Fibroblast of upper back skin (primary cell): ENCODE measurements at regions not wholly inside any gene's neighbourhood (a gene's known extent, or its start where the extent isn't known, plus 50 kb on each side); places are given as distances from the start of the nearest gene placed in this dataset.

Experiments used
- DNase-seq: peaks from one replicate; pipeline ENCODE4 v3.0.0-alpha.2; 2013

DNA sequence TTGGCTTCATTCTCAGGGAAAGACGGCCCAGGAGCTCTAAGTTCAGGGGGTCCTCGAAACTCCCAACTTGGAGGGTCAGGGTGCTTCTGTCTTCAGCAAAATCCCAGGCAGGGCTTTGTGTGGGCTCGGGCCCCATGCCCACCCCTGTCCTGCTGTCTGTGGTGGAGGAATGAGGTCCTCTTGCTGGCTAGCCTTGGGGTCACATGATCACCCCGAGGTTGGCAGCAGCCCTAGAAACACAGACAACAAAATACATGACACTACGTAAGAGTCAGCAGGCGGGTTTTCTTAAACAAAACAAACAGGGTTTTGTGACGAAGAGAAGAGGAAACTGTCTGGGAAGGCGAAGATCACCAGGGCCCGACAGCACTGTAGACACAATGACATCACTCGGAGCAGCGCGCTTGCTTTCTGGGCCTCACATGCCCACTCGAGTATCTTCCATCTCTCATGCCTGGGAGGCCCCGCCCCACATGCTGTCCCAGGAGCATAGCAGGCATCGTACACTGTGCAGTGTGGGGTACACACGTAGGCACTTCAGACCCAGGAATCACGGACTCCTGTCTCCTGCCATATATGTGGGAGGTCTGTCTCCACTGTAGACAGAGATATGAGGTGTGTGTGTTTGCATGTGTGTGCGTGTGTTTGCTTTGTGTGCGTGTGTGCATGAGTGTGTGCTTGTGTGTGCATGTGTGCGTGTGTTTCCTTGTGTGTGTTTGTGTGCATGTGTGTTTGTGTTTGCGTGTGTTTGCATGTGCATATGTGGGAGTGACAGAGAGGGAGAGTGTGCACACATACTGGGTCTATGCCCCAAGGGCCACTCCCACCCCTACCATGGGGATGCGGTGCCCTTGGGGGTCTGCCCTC lies 94.7 kb downstream of the SIK1 start:
- DNase-seq, result peak; percentile 40

DNA sequence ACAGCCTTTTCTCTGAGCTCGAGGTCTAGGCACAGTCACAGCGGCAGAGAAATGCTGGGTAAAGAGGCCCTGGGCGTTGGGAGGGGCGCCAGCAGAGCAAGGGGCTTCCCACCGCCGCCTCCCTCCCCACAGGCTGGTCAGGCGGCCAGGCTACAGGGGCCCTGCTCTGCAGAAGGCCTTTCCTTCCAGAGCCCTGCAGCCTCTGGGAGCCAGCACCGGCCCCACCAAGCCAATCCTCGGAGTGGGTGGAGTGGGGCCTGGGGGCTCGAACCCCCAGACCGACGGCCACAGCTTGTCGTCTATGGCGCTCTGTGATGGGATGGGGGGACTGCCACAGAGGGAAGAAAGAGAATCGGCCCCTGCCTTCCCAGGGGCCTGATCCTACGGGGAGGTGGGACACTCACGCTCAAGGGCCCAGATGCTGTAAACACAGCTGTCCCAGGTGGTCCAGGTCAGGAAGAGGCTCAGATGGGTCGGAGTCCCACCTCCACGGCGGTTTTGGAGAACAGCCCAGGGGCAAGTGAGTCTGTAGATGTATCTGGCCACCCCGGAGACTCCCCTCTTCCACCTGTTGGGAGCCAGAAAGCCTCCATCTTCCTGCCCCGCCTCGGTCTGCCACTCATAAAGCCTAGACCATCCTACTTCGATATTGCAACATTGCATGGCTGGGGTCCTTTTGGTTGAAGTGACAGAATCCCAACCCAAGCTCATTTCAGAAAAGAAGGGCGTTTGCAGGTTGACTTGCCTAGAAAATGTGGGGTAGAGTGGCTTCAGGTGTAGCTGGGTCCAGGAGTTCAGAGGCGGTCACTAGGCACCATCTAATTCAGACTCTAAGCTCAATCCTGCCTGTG lies 95.6 kb downstream of the SIK1 start:
- no peak for DNase-seq

DNA sequence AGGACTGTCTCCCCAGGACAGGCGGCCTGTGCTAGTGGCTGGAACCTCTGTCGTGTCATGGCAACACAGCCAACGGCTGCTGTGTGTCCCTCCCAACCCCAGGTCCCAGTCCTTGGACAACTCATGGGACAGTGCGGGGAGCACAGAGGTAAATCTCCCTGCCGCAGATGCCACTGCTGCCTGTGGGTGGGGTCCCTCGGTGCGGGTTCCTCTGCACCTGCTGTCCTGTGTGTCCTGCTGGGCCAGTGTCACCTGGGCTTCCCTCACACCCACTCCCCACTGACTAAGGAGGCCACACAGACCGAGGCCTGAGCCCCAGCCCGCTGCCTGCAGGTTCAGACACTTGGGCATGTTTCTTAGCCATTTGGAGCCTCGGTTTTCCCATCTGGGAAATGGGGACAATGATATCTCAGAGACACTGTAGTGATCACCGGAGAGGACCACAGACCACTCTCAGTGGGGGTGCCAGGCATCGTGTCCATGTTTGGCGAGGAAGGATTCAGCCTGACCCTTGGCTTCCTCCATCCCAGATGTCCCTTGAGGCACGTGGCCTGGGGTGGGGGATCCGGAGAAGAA lies 96.5 kb downstream of the SIK1 start:
- DNase-seq, result no peak

DNA sequence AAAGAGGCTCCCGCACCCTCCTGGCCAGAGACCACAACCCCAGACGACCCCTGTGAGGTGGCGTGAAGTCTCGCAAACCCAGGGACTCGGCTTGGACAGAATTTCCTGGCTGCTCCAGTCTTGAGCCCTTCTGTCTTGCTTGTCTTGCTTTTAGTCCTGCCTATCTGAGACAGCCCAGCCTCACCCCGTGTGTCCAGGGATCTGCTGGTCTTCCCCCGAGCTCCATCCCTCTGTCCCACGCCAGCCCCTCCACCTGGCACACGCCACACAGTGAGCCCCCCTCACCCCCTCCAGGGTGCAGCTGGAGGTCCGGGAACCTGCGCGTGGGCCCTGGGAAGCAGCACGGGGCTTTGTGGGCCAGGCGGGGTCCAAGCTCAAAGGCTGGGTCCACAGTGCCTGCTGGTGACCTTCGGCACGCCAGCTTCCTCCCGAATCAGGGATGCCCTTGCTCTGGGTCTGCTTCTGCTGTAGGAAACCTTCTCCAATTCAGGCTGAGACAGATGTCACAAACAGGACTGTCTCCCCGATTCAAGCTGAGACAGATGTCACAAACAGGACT lies 97.1 kb downstream of the SIK1 start:
- no peak for DNase-seq

DNA sequence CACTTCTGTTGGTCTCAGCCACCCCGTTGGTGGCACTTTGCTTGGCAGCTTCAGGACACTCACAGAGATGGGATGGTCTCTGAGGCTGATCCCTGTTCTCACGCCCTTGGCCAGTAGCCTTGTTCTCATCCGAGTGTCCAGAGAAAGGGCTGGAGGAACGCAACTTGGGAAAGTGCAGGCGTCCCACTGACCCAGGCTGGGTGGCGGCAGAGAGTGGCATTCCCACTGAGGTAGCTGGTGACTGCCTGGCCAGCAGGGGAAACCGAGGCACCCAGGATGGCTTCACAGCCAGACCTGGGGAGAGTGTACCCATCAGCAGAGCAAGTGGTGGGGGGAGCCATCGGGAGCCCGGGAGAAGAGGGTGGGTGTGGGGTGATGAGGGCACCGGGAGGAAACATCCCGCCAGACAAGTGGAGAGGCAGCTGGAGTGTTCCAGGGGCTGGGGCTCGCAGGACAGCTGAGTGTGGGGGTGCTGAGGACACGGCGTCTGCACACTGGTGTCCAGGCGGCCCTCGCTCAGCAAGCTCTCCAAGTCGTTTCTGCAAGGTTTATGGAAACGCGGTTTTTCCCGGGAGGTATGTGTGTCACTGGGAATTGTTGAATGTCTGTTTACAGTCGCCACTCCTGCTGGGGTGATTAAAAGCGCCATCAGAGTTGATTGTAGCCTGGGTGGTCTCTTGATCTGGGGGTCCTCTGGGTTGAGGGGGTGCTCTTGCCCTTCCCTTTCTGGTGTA lies 97.8 kb downstream of the SIK1 start:
- no peak for DNase-seq

DNA sequence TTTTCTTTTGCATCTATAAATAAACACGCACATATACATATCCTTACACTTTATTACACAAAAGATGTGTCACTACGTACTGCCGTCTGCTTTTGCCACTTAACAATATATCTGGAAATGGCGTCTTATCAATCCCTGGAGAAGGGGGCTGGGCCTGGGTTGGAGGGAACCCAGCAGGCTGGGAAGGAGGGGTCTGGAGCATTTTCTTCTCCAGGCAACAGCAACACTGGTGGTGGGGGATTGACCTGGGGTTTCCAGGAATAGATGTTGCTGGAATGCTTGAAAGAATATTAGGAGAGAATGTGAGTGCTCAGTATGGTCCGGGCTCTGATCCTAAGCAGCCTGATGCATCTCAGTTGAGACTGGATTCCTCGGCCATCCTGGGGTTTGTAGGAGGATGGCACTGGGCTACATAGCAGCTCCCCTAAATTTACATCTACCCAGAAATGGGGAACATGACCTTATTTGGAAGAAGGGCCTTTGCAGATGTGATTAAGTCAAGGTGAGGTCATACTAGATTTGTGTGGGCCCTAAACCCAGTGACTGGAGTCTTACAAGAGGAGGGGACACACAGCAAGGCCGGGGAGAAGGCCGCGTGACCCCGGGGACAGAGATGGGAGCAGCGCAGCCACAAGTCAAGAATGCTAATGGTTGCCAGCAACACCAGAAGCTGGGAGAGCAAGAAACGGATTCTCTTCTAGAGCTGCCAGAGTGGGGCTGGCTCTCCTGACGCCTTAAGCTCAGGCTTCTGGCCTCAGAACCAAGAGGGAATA lies 98.6 kb downstream of the SIK1 start:
- DNase-seq, result no peak

DNA sequence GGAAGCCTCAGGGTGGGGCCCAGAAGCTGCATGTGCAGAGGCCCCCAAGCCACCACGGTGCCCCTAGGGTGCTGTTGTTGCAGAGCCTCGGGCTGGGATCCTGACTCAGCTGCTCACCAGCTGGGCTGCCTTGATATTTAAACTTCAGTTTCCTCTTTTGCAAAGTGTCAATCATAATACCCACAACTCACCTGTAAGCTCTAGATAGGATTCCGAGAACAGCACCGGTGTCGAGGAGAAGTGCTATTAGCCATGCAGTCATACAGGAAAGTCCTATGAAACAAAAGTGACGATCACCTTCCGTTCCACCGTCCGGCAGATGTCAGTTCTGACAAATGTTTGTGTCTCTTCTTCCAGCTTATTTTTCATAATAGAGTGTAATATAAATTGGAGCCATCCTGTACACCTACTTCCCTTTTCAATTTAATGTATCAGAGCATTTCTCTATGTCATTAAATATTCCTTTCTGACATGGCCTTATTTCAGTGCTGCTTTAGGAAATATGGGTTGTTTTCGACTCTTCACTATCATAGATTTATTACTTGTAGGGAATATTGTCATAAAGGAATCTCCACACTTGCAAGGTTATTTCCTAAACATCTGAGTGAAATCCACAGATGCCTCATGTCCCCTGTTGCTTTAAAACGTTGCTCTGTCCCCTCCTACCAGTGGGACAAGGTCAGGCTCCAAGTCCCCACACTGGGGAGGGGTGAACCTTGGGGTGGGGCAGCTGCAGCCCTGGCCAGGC lies 100.8 kb downstream of the SIK1 start:
- no peak for DNase-seq

DNA sequence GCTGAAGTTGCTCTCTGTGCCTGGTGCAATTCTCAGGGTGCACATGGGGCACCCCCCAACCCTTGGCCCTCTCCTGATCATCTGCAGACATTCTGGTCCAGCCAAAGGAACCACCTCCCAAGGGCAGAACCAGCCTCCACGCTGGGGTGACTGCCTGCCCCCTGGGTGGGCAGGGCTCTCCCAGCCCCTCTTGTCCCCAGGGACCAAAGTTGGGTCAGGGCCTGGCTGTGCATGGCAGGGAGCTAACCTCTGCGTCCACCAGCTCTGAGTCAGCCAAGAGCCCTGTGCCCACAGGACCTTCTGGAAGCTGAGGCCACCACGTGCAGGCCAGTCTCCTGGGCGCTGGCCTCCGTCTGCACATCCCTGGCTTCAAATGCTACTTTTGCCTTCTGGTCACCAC lies 101.9 kb downstream of the SIK1 start:
- DNase-seq, result no peak

DNA sequence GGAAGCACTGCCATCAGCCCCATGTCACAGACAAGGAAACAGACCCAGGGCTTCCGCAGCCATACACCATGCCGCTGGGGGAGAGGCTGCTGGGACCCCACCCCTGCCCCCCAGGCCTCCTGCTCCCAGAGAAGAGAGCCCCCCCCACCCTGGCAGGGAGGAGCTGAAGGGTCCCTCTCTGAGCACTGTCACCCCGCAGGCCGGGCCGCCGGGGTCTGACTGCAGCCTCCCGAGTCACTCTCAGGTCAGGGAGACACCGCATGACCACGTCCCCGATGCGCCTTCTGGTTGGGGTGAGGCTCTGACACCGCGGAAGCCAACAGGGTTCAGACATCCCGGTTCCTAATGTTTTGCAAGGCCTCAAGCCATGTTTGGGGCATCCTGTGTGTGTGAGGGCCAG lies 102.3 kb downstream of the SIK1 start:
- DNase-seq, result no peak

DNA sequence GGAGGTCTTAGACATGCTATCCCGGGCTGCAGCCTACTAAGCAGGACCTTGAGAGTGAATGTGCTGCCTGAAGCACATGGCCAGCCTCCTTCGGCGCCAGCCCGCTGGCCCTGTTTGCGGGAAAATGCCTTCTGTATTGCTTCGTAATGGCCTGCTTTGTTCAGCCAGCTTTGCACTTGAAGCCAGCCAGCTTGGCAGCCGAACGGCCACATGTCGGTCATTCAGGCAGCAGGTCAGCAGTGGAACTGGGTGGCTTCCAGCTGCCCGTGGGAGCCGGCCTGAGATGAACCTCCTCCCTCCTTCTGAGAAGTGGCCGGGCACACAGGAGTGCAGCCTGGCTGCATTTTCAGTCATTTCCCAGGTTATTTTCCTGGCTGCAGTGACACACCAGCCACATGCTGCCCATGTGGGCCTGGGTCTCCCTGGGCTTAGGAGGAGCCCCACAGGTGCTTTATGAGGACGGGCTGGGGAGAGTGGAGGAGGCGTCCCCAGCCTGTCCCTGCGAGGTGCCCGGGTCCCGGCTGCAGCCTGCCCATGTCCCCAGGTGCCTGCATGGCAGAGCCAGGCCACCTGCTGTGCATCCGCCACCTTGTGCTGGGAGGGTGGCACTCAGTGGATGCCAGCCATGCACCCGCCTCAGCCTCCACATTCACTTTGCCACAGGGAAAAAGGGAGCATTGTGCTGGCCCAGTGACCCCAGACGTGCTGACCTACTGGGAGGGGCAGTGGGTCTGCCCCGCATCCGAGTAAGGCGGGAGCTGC lies 103.5 kb downstream of the SIK1 start:
- DNase-seq, result no peak

DNA sequence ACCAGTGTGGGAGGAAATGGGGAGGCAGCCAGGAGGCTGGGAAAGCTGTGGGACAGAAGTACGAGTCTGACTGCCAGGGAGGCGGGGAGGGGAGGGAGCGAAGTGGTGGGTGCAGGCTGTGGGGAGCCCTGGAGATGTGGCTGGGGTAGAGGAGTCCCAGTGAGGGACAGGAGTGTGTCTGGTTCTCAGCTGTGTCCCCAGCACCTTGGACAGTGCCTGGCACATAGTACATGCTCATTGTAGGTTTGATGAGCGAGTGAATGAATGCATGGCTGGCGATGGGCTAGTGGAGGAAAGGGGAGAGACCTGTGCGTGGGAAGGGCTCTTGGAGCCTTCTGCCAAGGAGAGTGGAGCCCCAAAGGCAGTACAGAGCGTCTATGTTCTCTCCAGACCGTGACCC lies 104.1 kb downstream of the SIK1 start:
- DNase-seq, result no peak

DNA sequence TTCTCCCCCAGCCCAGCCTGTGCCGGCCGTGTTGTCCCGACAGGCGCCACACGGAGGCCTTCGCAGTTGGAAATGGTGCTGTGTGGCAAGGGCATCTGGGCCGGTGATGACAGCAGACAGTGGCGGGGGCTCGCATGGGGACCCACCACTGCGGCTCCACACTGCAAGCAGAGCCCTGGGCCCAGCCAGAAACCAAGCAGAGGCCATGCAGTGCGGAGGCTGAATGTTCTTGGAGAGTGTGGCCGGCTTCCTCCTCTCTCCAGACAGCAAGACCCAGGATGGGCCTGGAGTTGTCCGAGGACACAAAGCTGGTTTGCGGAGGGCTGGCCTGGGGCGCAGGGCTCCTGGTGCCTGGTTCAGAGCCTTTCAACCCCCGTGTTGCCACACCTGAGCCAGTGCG lies 104.6 kb downstream of the SIK1 start:
- DNase-seq, result no peak

DNA sequence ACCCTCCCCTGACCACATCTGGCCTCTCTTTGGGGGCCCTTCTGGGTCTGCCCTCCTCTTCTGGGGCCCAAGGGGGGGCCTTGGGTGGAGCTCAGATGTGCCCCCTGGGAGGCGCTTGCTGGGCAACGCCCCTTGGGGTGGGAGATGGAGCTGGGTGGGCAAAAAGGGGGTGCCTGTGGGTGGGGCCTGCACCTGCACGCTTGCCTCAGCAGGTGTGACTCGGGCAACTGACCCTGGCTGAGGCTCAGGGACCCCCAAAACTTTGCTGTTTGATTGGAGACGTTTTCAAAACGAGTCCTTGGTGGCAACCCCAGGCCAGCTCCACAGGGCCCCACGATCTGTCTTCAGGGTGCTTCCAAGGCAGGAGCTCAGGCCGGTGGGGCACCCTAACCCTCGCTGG lies 105.3 kb downstream of the SIK1 start:
- DNase-seq, result no peak

DNA sequence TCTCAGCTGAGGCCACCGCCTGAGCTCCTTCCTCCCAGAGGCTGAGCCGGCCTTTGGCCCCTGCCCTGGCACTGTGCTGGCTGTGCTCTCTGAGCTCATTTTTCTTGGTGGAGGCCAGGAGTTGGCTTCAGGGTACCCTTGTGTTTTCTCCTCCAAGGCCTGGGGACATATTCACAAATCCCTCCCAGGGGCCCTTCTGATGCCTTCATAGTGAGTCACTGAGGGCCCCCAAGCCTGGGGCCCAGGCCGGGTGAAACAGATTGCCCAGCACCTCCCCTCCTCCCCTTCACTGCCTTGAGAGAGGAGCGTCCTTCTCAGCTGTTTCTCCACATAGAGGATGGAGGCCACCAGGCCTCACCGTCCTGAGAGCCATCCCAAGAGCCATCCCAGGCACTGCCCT lies 105.8 kb downstream of the SIK1 start:
- DNase-seq, result peak; percentile 42

DNA sequence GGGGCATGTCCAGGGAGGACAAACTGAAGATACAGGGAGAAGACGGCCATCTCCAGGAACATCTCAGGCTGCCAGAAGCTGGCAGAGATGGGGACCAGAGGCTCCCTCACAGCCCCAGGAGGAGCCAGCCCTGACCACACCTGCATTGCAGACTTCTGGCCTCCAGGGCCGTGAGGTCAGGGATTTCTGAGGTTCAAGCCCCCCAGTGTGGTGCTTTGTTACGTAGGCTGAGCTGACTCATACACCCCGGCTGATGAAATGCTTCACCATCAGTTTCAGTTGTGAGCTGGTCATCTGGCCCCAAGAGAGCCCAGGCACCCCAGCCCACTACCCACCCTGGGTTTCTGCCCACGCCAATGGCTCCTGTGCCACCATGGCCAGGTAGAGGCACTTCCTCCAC lies 106.4 kb downstream of the SIK1 start:
- DNase-seq, result no peak

DNA sequence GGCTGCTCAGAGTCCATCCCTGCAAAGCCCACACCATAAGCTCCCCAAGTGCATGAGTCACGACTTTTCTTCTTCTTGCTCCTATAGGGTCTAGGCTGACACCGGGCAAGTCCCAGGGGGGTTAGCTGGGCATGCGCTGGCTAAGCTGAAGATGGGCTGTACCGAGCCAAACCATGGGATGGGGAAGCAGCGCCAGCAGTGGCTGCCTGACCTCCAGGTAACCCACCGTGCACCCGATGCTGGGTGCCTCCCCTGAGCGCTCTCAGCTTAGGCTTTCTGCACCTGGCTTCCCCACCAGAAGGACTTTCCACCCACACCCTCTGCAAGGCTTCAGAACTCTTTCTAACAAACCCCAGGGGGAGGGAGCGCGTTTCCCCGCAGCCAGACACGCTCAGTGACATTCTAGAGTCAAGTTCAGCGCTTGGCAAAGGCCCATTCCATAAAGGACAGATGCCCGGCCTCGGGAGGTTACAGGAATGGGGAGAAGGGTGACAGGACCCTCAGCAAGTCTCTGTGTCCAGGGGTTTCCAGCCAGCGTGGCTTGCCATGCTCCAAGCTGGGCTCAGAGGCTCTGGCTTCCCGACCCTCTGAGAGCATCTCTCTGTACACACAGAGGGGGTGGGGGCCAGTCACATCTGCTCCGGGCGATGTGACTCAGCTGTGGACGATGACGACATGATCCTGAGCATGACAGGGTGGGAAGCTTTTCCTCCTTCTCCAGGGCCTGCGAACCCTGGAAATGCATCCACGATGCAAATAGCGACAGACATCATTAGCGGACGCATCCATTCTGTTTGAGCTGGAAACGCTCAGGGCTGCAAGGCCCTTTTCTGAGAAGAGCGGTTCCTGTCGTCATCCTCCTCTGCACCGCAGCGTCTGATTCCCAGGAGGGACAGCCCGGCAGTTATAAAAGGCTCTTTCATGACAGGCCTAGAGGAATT lies 107.8 kb downstream of the SIK1 start:
- DNase-seq, result peak; percentile 60

DNA sequence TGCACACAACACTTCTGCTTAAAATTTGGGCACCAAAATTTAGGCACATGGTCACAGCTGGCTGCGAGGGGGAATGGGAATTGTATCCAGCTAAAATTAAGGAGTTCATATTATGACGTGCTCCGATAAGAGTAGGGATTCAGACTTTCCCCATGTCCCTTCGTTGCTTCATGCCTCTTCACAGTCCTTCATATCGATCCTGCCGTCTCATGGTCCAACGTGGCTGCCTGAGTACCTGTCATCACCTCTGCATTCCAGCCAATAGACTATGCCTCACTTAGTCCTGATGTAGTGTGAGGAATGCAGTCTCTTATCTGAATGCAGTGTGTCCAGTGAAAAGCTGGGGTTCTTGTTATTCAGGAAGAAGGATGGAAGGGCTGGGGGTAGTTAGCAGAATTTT lies 108.6 kb downstream of the SIK1 start:
- DNase-seq, result no peak

DNA sequence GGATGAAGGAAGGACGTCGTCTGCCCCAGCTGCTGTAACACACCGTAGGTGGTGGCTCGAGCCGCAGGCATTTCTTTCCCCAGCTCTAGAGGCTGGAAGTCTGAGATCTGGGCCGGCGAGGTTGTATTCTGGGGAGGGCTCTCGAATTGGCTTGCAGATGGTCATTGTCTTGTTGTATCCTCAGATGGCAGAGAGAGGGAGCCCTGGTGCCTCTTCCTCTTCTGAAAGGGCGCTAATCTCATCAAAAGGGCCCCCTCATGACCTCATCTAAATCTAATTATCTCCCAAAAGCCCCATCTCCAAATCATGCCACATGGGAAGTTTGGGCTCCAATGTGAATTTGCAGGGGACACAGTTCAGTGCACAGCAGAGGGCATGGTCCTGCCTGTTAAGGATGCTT lies 109.0 kb downstream of the SIK1 start:
- DNase-seq, result no peak

DNA sequence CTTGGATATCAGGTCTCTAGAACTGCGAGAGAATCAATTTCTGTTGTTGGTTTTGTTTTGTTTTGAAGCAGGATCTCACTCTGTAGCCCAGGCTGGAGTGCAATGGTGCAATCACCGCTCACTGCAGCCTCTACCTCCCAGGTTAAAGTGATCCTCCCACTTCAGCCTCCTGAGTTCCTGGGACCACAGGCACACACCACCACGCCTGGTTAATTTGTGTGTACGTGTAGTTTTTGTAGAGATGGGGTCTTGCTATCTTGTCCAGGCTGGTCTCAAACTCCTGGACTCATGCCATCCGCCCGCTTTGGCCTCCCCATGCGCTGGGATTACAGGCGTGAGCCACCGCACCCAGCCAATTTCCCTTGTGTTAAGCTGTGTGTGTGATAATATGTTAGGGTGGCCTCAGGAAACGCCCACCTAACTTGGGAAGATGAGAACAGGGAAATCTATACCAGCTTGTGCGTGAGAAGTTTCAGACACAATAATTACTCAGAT lies 109.6 kb downstream of the SIK1 start:
- DNase-seq, result no peak
